GM18861 (cell line): ENCODE measurements at regions not wholly inside any gene's neighbourhood (a gene's known extent, or its start where the extent isn't known, plus 50 kb on each side); places are given as distances from the start of the nearest gene placed in this dataset.

Experiments used
- ATAC-seq: cut with Tn5 transposase; IDR thresholded peaks from one replicate; pipeline ENCODE4 v1.9.1; 2021; ENCODE audit not compliant: unreplicated experiment

DNA sequence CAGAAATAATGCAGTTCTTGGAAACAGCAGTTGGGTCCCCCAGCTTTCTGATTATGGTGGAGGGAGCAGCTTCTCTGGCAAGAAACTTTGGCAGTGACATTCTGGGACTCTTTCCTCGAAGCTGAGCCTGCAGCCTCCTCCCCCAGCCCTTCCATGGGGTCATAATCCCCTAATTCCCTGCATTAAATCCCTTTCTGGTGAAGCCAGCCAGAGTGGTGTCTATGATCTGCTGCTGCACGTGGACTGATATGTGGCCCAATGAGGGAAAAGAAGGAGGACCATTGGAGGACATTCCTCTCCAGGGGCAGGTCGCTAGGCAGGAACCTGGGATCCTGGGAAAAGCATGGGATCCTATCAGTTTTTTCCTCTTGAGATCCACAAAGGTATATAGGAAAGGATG, 470.5 kb downstream of the RPS24 start:
- ATAC-seq, result no peak

DNA sequence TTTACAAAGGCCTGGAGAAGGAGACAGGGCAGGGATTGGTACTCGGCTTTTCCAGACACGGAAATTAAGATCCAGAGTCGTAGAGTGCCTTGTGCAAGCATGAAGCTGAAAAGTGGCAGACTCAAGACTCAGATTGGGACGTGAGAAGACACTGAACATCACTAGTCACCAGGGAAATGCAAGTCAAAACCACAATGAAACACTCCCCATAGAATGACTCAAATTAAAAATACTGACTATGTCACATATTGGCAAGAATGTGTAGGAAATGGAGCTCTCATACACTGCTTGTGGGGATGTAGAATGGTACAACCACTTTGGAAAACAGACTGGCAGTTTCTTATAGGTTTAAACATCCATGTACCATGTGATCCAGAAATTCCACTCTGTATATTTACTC, 472.0 kb downstream of the RPS24 start:
- ATAC-seq, result no peak

DNA sequence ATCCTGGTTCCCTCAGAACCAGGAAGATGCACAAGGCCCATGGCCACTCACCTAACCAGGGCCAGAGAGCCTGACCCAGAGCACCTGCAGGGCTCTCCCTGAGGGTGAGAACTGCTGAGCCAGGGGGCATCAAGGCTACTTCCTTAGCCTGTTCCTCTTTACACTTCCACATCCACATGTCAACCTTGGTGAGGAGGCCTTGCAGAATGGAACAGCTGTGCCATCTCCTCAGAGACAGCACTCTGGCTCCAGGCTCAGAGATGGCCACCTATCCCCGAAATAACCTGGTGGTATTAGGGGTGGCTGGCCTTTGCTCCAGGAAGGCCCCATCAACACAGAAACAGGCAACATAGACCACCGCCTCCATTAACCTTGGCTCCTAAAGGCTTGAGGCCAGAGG, 473.0 kb downstream of the RPS24 start:
- ATAC-seq, result no peak

DNA sequence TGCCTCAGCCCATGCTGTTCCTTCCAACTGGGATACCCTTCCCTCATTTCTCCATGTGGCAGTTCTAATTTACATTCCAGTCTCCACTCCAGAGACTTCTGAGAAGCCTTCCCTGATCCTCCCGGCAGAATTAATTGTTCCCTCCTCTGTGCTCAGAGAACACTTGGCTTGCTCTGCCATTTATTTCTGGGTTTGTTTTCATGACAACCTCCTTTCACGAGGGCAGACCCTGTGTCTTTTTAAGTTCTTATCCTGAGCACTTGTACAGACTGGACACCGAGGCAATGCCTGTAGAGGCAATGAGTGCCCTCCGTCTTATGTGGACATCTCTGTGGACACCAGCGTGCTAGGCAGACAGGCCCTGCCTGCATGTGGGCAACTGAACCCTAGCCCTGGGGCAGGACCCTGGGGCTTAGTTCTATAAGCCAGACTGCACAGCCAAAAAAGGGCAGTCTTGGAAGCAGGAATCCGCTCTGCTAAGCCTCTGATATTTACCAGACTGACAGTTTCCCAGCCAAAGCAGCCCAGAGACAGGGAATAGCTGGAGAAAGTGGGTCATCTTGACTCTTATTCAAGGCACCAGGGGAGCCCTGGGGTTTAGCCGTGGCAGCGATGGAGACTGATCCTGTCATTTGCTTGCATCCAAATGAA, 474.0 kb downstream of the RPS24 start:
- ATAC-seq, result no peak

DNA sequence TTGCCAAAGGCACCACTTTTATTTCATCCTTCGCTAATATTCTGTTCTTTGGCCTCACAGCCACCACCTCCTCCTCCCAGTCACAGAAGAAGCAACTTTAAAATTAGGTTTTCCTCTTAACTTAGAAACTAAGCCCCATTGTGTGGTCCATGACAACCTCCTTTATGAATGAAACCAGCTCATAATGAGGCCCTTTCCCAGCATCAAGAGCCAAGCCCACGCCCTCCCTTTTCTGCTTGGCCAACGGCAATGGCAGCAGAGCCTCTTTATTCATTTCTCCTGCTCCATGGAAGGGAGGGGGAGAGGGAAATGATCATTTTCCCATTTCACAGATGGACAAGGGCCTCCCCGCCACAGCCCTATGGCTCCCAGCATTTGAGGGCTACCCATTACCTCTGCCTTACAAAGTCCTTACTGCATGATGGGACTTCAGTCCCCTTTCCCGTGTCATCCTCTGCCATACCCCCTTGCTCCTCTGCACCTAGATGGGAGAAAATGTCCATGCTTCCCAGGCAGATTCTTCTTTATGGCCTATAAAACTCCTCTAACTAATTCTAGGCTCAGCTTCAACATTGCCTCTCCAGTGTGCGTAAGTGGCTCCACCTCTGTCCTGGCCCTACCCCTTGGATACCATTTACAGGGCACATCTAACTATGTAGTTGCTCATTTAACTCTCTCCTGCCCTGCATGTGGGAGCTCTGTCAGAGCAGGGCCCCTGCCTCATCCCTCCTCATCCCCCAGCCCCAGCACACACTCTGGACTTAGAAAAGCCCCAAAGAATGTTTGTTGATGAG, 475.5 kb downstream of the RPS24 start:
- ATAC-seq, result no peak

DNA sequence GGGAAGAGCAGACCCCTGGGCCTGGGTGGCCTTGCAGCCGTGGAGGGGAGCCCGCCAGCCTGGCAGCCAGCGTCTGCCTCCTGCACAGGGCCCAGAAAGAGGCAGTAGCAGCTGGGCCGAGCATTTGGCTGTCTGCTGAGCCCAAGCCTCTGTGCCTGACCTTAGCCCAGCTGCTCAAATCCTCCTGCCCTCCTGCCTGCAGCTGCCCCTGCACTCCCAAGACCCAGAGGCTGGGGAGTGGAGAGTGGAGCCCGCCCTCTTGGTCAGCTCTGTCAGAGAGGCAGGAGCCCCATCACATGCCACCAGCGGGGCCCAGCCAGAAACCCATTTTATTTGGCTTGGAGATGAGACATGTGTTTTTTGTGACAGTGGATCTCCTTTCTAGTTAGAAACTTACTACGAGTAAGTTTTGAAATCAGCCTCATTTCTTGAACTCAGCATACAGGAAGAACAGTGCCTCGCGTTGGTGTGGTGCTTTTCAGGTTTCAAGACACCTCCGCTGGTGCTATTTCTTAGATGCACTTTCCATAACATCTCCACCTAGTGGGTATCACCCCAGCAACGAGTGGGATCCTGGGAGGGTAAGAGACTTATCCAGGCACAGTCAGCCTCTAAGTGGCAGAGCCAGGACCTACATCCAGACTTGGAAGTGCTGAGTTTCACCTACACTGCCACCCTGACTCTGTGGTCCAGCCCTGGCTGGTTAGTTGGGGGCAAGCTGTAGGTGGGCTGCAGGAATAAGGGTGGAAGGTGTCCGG, 477.1 kb downstream of the RPS24 start:
- no peak for ATAC-seq

DNA sequence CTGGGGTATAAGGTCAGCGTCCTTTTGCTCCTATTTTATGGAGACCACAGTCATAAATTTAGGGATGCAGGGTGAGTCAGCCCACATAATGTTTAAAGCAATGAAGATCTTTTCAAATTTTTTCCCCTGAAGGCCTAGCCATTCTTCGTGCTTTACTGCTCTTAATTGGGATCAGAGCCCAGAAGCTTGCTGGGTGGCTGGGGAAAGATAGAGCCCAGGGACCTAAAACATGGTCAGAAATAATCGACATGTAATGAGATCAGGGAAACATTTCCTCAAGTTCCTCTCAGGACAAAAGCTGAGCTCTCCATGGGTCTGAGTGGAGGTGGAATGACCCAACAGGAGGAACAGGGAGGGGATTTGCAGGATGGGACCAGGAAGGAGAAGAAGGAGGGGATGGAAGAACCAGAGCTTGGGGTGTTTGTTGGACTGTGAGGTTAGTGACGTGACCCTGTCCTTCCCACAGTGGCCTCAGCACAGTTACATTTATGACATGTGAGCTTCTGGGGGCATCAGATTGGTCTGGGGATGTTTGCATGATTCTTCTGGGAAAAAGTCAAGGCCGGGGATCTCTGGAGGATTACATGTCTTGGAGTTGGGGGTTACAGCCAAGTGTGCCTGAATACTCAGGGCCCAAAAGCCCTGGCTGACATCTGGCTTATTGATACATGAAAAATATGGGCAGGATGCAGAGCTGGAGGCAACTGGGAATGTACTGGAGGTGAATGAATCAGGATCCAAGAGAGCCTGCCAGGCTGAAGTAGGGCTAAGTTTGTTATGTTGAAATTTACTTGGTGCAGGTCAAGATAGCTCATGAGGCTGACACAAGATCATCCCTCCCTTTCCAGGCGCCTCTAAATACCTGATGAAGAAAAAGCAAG, 477.9 kb downstream of the RPS24 start:
- no peak for ATAC-seq

DNA sequence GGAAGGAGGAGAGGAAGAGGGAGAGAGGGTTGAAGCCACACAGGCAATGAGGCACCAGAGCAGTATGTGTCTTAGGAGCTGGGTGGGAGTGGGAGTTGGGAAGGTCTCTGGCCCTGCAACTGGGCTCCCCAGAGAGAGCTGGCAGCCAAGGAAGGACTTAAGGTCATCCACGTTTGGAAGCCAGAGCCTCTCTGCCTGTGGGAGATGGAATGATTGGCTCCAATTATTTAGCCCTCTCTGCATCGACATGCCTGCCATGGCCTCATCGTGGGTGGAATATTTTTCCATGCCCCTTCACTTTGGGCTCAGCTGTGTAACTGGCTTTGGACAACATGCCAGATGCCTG, 478.5 kb downstream of the RPS24 start:
- no peak for ATAC-seq

DNA sequence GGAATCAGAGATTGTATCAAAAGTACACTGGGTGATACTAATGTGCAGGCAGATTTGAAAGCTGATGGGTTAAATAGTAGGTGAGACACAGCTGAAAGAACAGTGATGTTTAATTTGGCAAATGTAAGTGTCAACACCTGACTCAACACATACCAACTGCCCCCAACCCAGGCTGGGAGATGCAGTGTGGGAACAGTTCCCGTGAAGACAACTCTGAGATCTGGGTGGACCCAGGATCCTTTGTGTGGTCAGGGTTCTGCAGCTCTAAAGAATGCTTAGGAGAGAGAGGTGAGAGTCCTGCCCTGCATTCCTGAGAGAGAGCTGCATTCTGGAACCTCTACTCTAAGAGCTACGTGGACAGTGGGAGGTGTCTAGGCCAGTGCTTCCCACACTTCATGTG, 479.7 kb downstream of the RPS24 start:
- no peak for ATAC-seq

DNA sequence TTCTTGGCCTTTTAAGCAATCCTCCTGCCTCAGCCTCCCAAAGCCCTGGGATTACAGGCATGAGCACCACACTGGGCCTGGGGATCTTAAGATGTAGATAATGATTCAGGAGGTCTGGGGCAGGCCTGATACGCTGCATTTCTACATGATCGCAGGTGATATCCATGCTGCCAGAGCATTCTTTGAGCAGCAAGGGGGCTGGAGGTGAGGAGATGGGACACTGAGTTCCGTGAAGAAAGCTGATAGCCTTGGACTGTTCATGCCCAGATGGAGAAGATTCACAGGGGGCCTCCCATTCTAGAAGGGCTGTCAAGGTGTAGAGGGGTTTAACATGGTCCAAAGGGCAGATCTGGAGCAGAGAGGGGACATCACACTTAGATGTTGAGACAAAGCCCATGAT, 480.3 kb downstream of the RPS24 start:
- no peak for ATAC-seq

DNA sequence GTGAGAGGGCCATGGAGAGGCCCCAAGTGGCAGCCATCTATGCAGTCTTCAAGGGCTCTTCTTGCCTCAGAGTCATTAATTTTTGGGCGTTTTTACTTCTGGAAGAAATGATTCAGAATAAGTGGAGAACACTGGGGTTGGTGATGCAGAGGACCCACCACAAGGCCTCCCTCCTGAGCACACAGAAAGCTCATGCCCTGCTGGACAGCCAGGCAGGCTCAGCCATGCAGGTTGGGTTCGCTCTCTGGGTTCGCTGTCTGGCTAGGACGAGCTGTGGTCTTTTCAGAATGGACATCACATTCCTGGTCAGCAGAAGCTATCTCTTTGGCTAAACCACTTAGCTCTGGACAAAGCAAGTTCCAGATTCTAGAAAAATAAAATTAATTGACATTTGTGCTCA, 480.8 kb downstream of the RPS24 start:
- ATAC-seq, result no peak

DNA sequence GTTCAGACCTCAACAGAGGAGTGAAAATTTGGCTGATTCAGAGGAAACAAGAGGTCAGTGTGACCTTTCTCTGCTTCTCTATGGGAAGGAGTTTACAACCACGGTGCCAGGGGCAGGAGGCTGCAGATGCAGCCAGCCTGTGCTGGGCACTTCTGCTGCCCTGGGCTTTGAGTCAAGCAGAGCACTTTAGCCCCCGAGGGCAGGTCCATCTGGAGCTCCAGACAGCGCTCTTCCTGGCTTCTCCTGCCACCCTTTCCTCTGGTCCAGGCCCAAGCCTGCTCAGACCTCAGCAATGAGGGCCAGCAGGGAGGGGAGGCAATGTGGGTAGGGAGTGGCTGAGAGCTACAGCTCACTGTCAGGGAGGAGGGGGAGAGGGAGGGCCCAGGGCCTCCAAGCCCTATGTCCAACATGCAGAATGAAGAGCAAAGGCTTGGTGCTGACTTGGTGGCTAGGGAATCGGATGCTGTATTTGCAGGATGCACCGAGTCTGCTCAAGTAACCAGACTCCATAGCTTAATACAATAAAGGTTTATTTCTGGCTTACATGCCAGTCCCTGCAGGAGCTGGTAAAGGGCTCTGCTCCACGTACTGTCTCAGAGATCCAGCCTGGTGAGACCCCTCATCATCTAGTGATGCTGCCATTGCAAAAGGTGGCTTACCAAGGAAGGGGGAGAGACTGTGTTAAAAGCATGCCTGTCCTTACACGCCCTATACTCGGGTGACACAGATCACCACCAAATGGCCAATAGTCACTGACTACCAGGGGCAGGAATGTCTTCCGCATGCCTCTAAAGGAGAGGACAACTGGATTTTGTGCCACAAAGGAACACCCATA, 481.6 kb downstream of the RPS24 start:
- ATAC-seq, result no peak

DNA sequence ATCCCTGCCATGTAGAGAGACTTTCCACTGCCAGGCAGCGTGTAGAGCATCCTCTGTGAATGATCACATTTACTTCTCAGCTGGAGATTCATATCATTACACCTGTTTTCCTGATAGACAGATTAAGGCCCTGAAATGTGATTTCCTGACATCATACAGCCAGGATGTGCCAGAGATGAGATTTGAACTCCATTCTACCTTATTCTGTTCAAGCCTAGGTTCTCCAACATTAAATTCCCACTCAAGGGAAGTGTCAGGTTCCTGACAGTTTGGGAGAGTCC, 482.1 kb downstream of the RPS24 start:
- ATAC-seq, result no peak

DNA sequence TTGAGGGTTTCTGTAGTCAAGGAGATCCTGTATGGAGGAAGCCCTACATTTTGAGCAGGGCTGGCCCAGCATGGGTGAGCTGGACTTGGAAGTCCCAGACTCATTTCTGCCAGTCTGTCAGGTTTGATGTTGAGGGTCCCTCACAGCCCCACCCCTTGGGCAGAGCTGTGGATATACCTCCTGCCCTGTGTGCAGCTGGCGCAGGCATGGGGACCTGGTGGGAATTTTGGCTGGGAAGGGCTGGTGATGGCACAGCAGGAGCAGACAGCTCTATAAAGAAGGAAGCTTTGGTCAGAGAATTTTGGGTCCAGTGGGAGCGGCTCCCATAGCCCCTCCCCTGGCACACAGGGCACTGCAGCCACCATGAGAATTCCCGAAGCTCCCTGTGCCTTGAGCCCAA, 482.6 kb downstream of the RPS24 start:
- ATAC-seq, result no peak

DNA sequence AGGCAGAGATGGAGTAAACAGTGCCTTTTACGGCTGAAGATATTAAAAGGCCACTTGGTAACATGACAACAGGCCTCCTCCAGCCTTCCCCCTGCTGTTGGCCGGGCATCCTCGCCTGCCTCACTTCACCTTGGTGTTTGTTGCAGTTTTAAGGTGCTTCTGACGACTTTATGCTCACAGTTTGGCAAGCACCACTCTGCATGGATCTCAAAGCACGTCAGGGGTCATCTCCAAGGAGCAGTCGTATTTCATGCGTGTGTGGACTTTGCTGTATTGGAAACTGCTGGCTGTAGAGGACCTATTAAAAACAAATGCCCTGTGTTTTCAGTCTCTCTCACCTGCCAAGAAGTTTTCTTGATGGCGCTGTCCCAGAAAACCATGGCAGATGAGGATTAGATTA, 483.1 kb downstream of the RPS24 start:
- ATAC-seq, result no peak

DNA sequence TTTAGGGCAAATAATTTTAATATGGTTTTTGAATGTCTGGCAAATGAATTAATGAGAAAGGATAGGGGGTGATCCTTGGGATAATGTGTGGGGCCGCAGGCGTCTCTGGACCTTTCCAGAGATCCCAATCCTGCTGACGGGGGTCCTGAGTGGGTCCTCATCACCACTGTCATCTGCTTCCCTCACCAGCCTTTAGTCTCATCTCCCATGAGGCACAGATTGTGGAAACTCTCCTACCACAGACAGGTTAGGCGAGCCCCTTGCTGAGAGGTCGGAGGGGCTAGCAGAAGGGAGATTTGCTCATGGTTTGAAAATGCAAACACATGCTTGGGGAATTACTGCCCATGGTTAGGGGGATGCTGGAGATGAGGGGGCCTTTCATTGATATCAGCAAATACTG, 484.6 kb downstream of the RPS24 start:
- ATAC-seq, result no peak

DNA sequence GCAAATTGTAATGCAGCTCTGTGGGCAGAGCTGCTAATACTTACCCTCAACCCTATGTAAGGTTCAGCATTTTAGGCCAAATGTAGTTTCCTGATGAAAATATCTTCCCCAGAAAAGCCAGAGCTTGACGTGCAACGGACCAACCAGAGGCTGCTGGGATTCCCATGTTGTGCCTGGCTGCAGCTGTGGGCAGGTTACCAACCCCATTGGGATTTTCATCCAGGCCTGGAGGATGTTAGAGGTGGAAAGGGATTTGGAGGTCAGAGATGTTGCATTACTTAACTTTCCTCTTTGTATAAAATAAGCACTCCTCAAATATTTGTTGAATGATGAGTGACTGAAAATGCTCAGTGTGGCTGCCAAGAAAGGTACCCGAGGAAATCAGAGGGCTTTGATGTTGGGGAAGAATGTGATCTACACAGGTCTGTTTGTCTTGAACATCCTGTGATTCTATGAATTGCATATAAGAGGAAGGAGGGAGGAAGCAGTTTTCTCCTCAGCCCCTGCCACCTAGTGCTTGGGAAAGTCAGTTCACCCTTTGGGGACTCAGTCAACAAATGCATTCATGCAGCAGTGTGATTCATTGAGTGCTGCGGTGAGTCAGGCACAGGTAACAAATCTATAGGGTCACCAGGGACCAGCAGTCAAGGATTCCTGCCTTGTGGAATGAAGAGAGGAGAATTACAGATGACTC, 487.2 kb downstream of the RPS24 start:
- no peak for ATAC-seq

DNA sequence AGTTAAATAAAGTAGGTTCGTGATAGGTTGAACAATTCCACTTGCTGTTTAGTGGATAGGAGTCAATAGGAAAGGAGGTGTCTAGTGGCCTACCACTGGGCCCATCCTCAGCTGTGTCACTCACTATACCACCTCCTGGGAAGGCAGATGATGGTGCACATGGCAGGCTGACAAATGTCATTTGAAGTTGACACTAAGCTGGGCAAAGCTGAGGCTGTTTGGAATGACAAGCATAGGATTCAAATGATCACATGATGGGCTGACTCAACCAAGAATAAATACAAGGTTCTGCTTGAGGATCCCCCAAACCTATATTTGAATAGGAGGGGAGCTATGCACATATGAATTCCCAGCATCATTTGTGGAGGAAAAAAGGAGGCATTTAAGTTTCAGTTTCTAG, 489.8 kb downstream of the RPS24 start:
- no peak for ATAC-seq

DNA sequence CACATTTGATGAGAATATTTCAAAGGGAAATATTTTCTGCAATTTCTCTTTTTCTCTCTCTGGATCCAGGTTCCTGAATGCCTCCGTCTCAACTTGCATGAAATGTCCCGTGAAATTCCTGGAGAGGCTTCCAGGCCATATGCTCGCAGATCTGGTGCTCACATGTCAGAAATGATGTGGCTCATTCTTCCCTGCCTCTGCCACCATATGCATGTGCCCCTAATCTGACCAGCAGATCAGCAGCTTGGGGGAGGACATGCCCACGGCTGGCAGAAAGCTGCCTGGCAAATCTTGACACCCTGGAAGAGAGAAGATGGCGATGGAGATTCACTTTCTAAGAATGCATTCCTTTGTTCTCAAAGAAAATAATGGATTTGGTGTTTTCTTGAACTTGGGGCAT, 490.7 kb downstream of the RPS24 start:
- no peak for ATAC-seq

DNA sequence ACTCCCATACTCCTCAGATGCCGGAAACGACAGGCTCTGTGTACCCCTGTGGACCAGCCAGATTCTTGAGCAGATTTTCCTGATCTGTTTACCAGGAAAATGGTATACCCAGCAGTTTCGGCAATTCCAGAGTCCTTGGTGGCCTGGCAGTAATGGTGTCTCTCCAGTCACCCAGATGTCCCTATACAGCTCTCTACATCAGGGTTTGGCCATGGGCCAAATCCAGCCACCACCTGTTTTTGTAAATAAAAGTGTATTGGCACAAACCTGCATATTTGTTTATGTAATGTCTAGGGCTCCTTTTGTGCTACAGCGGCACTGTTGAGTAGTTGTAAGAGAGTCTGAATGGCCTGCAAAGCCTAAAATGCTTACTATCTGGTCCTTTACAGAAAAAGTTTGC, 491.3 kb downstream of the RPS24 start:
- ATAC-seq, result no peak
